B cell (primary cell): ENCODE measurements at regions not wholly inside any gene's neighbourhood (a gene's known extent, or its start where the extent isn't known, plus 50 kb on each side); places are given as distances from the start of the nearest gene placed in this dataset.

ENCODE experiments used
- CTCF ChIP-seq: fragments of 200-600 bp; IDR thresholded peaks from one replicate; pipeline ENCODE4 v1.8.0; 2022; ENCODE audit warnings: antibody characterized with exemption, mild to moderate bottlenecking
- EZH2 ChIP-seq: IDR thresholded peaks from 2 replicates; pipeline ENCODE4 v1.6.1; 2012; ENCODE audit warnings: borderline replicate concordance, low read depth, mild to moderate bottlenecking, moderate library complexity, low read length; ENCODE audit not compliant: insufficient read depth, poor library complexity, severe bottlenecking

DNA sequence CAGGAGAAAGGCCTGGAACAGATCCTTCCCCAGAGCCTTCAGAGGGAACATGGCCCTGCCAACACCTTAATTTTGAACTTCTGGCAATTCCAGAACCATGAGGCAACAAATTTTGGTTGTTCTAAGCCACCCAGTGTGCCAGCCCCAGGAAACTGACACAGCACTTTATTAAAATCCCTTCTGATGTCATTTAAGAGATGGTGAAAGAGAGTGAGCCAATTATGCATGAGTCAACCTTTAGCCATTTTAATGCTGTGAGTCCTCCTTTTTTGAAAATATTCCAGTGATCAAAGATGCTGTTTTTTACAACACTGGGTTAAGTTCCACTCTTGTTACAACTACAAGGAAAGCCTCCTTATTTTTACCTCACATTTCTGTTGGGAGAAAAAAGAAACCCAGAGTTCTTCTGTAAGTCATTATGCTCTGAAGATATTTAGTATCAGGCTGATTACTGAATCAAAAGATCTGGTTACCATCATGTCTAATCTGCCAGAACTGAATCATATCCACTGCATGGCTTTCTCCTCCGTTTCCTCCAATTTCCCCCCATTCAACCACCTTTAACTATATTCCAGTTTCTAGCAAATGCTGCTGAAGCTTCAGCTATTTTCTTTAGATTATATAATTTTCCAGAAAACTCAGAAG lies 235.4 kb downstream of the TXNL1 start:
- TF ChIP-seq EZH2, result no peak
- no peak for TF ChIP-seq CTCF
